Chondrocyte (in vitro differentiated cells): ENCODE measurements at regions not wholly inside any gene's neighbourhood (a gene's known extent, or its start where the extent isn't known, plus 50 kb on each side); places are given as distances from the start of the nearest gene placed in this dataset.

ENCODE experiments used
- DNase-seq: peaks from one replicate; pipeline ENCODE4 v3.0.0; 2021; ENCODE audit warnings: mixed read lengths, low spot score
- H3K27ac Mint-ChIP-seq: one replicate; pipeline ENCODE4 v1.8.0; 2021; ENCODE audit warnings: mild to moderate bottlenecking, moderate library complexity, mixed read lengths; ENCODE audit not compliant: unreplicated experiment
- H3K27me3 Mint-ChIP-seq: 2 replicates; pipeline ENCODE4 v1.8.0; 2021; ENCODE audit warnings: low read depth, mixed read lengths
- H3K36me3 Mint-ChIP-seq: 2 replicates; pipeline ENCODE4 v1.8.0; 2021; ENCODE audit warnings: low read depth, mixed read lengths
- H3K4me1 Mint-ChIP-seq: 2 replicates; pipeline ENCODE4 v1.8.0; 2021; ENCODE audit warnings: low read depth, mild to moderate bottlenecking, mixed read lengths
- H3K4me3 Mint-ChIP-seq: one replicate; pipeline ENCODE4 v1.8.0; 2021; ENCODE audit warnings: mild to moderate bottlenecking, moderate library complexity, mixed read lengths; ENCODE audit not compliant: unreplicated experiment
- H3K9me3 Mint-ChIP-seq: 2 replicates; pipeline ENCODE4 v1.8.0; 2021; ENCODE audit warnings: low read depth, mixed read lengths
- CTCF ChIP-seq: fragments of 200-600 bp; sonication (generic); IDR thresholded peaks from 2 replicates; pipeline ENCODE4 v1.5.0; 2021; ENCODE audit warnings: antibody characterized with exemption, mild to moderate bottlenecking, moderate library complexity

GRCh38 chr2:235378944-235379343, 114.9 kb upstream of the AGAP1 start:
- Mint-ChIP-seq H3K27ac (no peak overlapping the region), H3K4me3 (no peak overlapping the region), H3K36me3 (no peaks in the 10 kb centered on the region), H3K4me1 (peaks cover 3% of the 10 kb centered on the region), H3K9me3 (no peaks in the 10 kb centered on the region), H3K27me3 (peaks cover 17% of the 10 kb centered on the region)
- DNase-seq, result no peak
- no peak for TF ChIP-seq CTCF

- DNase-seq, result no peak
- no peak for TF ChIP-seq CTCF
- Mint-ChIP-seq H3K27me3 (peaks cover 8% of the 10 kb centered on the region), H3K4me3 (no peak overlapping the region), H3K27ac (no peak overlapping the region), H3K36me3 (no peaks in the 10 kb centered on the region), H3K9me3 (no peaks in the 10 kb centered on the region), H3K4me1 (peaks cover 3% of the 10 kb centered on the region)
These were observed 112.5 kb upstream of the AGAP1 start for GRCh38 chr2:235381261-235381912.

GRCh38 chr2:235382179-235382578, 111.7 kb upstream of the AGAP1 start:
- no peaks in the 10 kb centered on the region for H3K9me3 Mint-ChIP-seq
- TF ChIP-seq CTCF, result no peak
- peaks cover 2% of the 10 kb centered on the region for H3K4me1 Mint-ChIP-seq
- no peak overlapping the region for H3K4me3 Mint-ChIP-seq
- peaks cover 10% of the 10 kb centered on the region for H3K27me3 Mint-ChIP-seq
- no peaks in the 10 kb centered on the region for H3K36me3 Mint-ChIP-seq
- DNase-seq, result no peak
- no peak overlapping the region for H3K27ac Mint-ChIP-seq

- DNase-seq, result no peak
- no peak overlapping the region for H3K4me3 Mint-ChIP-seq
- no peak overlapping the region for H3K27ac Mint-ChIP-seq
- H3K27me3 Mint-ChIP-seq, result peaks cover 8% of the 10 kb centered on the region
- H3K36me3 Mint-ChIP-seq, result no peaks in the 10 kb centered on the region
- H3K9me3 Mint-ChIP-seq, result no peaks in the 10 kb centered on the region
- no peaks in the 10 kb centered on the region for H3K4me1 Mint-ChIP-seq
- no peak for TF ChIP-seq CTCF
These were observed 111.2 kb upstream of the AGAP1 start for GRCh38 chr2:235382601-235383000.

- no peaks in the 10 kb centered on the region for H3K4me1 Mint-ChIP-seq
- no peaks in the 10 kb centered on the region for H3K36me3 Mint-ChIP-seq
- DNase-seq, result no peak
- TF ChIP-seq CTCF, result no peak
- H3K27ac Mint-ChIP-seq, result no peak overlapping the region
- H3K27me3 Mint-ChIP-seq, result peaks cover 5% of the 10 kb centered on the region
- no peaks in the 10 kb centered on the region for H3K9me3 Mint-ChIP-seq
- no peak overlapping the region for H3K4me3 Mint-ChIP-seq
These were observed 110.5 kb upstream of the AGAP1 start for GRCh38 chr2:235383272-235383843.
